Natural killer cell treated with Interleukin-12 subunit alpha and Interleukin-12 subunit beta and Interleukin-15 and Interleukin-18, amount 100 ng/mL, for 72 hours (primary cell): ENCODE measurements at regions not wholly inside any gene's neighbourhood (a gene's known extent, or its start where the extent isn't known, plus 50 kb on each side); places are given as distances from the start of the nearest gene placed in this dataset.

Experiments used
- ATAC-seq, 2 donors: fragments of 150-1000 bp; cut with Tn5 transposase in 1 of 2; sonication (Bioruptor Pico), chemical (Tn5 transposase) in 1 of 2; 2 replicates each; pipeline ENCODE4 v1.10.0; 2021
- DNase-seq: peaks from one replicate; pipeline ENCODE4 v3.0.0; 2022; ENCODE audit warnings: low spot score
- H3K27ac Mint-ChIP-seq, 2 donors: 1 replicate in 1 of 2; 2 replicates in 1 of 2; pipeline ENCODE4 v1.8.0; 2022; ENCODE audit warnings: mixed read lengths in 2 of 2, mild to moderate bottlenecking in 1 of 2, moderate library complexity in 1 of 2
- H3K27me3 Mint-ChIP-seq, 2 donors: 1 replicate in 1 of 2; 2 replicates in 1 of 2; pipeline ENCODE4 v1.8.0; 2022; ENCODE audit warnings: mixed read lengths in 2 of 2
- H3K36me3 Mint-ChIP-seq: one replicate; pipeline ENCODE4 v1.8.0; 2022; ENCODE audit warnings: mixed read lengths
- H3K4me1 Mint-ChIP-seq, 2 donors: 1 replicate in 1 of 2; 2 replicates in 1 of 2; pipeline ENCODE4 v1.8.0; 2022; ENCODE audit warnings: low read depth in 2 of 2, mixed read lengths in 2 of 2, mild to moderate bottlenecking in 1 of 2
- H3K4me3 Mint-ChIP-seq: one replicate; pipeline ENCODE4 v1.8.0; 2022; ENCODE audit warnings: mixed read lengths
- H3K9me3 Mint-ChIP-seq: 2 replicates; pipeline ENCODE4 v1.8.0; 2022; ENCODE audit warnings: mixed read lengths

DNA sequence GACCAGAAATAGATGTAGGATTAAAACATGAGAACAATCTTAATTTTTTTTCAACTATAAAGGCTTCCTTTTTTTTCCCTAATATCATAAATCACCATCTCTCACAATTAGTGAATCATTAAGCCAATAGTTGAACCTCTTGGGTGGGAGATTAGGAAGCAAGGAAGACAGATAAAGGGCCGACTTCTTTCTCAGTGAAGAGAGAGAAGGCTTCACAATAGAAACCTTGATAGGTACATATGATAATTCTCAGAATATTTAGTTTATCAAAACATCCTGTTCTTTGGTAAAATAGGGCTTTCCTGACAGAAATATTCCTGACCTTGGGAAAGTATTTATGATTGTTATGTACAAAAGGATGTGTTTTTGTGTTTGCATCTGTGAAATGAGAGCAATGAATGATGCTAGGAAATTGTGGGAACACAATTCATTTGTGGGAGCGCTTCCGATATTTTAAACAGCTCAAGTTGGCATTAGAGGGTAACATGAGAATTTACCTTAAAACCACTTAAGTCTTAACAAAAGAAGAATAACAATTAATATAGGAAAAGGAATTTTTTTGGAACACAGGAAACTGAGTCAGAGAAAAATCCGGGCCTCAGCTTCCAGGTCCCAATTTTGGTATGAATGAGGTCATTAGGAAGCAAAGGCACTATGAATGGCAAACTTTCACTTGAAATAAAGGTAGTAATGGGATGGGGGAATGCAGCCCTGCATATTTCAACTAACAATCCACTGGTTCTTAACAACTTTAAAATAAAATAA is 263.2 kb upstream of the TGFBR2 start:
- DNase-seq (no peak), ATAC-seq (no peak)
- Mint-ChIP-seq H3K27ac (no peak overlapping the region), H3K27me3 (peaks cover 0 to 2% of the 10 kb centered on the region in 2 donors), H3K36me3 (peaks cover 6% of the 10 kb centered on the region), H3K4me3 (no peak overlapping the region), H3K9me3 (no peaks in the 10 kb centered on the region), H3K4me1 (peaks cover 15 to 40% of the 10 kb centered on the region in 2 donors)

DNA sequence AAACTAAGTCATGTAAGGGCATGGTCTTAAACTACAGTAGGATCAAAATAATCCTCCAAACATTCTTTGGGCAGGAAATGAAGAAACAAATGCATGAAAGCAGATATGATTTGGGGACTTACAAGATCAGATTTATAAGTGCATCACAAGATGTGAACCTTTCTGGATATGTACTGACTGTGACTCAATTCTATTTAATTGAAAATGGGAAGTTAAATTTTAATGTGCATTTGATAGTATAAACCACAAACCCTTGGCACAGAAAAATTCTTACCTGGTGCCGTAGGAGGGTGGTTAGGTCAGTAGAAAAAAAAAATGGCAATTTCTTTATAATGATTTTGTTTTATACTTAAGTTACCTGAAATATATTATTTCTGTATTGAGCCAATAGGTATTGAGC is 262.5 kb upstream of the TGFBR2 start:
- DNase-seq (no peak), ATAC-seq (no peak)
- peaks cover 4% of the 10 kb centered on the region for H3K36me3 Mint-ChIP-seq
- H3K4me1 Mint-ChIP-seq: peaks cover 19 to 46% of the 10 kb centered on the region in 2 donors
- peaks cover 0 to 4% of the 10 kb centered on the region in 2 donors for H3K27me3 Mint-ChIP-seq
- H3K27ac Mint-ChIP-seq: no peak overlapping the region
- no peaks in the 10 kb centered on the region for H3K9me3 Mint-ChIP-seq
- H3K4me3 Mint-ChIP-seq: no peak overlapping the region

DNA sequence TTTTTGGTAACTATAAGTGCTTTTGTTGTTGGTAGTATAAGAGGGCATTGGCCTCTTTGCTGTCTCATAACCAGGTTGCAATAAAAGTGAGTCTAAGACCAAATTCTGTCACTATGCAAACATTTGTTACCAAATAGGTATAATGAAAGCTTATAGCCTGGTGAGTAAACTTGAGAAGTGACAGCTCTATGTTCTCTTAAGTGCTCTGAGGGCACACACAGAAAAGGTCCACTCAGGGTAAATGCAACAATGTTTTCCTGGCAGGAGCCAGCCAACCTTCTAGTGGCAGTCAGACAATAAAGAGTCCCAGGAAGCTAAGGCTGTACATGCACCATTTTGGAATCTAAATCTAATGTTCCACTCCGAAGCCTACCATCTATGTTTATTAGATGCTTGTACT is 262.1 kb upstream of the TGFBR2 start:
- peak overlapping the region; percentile 7 for H3K4me3 Mint-ChIP-seq
- no peak for DNase-seq
- peaks cover 4% of the 10 kb centered on the region for H3K36me3 Mint-ChIP-seq
- ATAC-seq: no peak
- H3K27ac Mint-ChIP-seq: peak overlapping the region in 1 of 2 donors; percentile 85
- H3K4me1 Mint-ChIP-seq: peaks cover 21 to 50% of the 10 kb centered on the region in 2 donors
- H3K27me3 Mint-ChIP-seq: peaks cover 0 to 4% of the 10 kb centered on the region in 2 donors
- no peaks in the 10 kb centered on the region for H3K9me3 Mint-ChIP-seq

DNA sequence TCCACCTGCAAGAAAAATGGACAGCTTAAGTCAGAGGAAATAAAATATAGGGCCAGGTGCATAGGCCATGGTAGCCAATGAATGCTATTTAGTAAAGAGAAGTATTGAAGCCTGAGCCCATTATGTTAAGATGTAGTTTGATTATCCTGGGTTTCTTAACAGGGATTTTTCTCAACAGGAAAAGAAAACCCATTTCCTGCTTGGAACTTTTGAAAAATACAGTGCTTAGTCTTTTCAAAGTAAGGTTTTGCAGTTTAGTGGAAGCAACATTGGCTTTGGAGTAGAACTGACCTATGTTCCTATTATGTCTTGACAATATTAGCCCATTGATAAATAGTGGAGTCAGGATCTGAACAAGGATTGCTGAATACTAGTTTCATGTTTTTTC is 259.5 kb upstream of the TGFBR2 start:
- Mint-ChIP-seq H3K27ac (peak overlapping the region; percentile 85 to 90), H3K4me3 (peak overlapping the region; percentile 77), H3K4me1 (peaks cover 30 to 65% of the 10 kb centered on the region in 2 donors), H3K36me3 (peaks cover 4% of the 10 kb centered on the region), H3K9me3 (no peaks in the 10 kb centered on the region), H3K27me3 (peaks cover 0 to 7% of the 10 kb centered on the region in 2 donors)
- no peak for ATAC-seq
- DNase-seq: no peak

DNA sequence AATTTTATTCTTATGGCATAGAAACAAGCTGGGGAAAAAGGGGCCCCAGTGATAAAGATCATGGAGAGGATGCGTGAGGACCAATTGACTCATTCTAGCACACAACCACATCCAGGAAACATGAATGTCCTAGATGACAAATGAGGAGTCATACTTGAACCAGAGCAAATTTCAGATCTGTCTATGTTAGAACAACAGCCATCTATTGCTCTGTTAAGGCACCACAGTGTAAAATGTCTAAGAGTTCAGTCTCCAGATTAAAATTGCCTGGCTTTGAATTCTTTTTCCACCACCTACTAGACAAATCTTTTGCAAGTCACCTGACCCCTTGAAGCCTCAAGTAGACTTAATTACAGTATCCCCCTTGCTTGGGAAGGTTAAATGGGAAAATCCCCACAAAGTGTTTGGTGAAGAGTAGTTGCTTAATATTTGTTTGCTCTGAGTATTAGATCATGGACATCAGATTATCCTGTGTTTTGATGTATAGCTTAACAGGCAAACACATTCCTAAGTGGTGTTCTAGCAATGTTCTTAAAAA is 258.7 kb upstream of the TGFBR2 start:
- no peak for DNase-seq
- Mint-ChIP-seq H3K27me3 (peaks cover 0 to 10% of the 10 kb centered on the region in 2 donors), H3K36me3 (peaks cover 4% of the 10 kb centered on the region), H3K9me3 (no peaks in the 10 kb centered on the region), H3K4me3 (peak overlapping the region; percentile 77), H3K4me1 (peaks cover 34 to 73% of the 10 kb centered on the region in 2 donors), H3K27ac (peak overlapping the region; percentile 85 to 90)
- peak; percentile 98 for ATAC-seq

DNA sequence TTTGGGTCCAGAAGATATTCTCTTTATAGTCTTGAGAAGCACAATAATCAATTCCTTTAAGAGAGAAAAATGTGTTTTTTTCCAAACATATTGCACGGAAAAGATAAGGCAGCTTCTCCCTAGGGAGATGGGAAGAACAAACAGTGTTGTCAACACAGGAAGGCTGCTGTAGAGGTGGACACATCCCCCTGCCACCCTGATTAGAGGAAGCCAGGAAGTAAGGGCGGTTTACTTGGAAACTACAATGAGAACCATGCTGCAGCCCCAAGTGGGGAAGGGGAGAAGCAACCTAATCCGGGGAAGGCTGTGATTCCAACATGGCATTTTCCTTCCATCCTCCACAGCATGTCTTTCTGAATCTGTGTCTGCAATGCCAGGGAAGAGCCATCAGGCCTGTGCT is 256.9 kb upstream of the TGFBR2 start:
- ATAC-seq (no peak), DNase-seq (no peak)
- H3K36me3 Mint-ChIP-seq: peaks cover 4% of the 10 kb centered on the region
- peaks cover 48 to 85% of the 10 kb centered on the region in 2 donors for H3K4me1 Mint-ChIP-seq
- peak overlapping the region; percentile 30 for H3K4me3 Mint-ChIP-seq
- H3K27me3 Mint-ChIP-seq: peaks cover 0 to 10% of the 10 kb centered on the region in 2 donors
- H3K9me3 Mint-ChIP-seq: no peaks in the 10 kb centered on the region
- peak overlapping the region; percentile 11 to 85 for H3K27ac Mint-ChIP-seq

DNA sequence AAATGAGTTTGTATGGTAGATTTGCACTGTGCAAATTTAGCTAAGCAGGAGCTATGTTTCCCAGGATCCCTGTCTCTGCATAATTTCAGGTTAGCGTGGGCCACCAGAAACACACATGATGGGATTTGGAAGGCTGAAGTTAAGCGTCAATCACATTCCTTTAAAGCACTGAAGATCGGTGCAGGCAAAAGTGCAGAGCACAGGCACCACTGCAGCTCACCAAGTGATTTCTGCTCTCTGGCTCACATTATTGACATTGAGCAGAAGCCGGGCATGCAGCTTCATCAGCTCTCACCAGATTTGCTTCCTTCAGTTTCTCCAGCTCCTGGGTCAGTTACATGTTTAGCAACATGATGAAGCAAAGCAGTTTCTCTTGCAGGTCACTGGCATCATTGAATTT is 256.4 kb upstream of the TGFBR2 start:
- H3K27me3 Mint-ChIP-seq: peaks cover 0 to 10% of the 10 kb centered on the region in 2 donors
- peaks cover 4% of the 10 kb centered on the region for H3K36me3 Mint-ChIP-seq
- H3K4me1 Mint-ChIP-seq: peaks cover 53 to 85% of the 10 kb centered on the region in 2 donors
- no peak for ATAC-seq
- H3K4me3 Mint-ChIP-seq: no peak overlapping the region
- H3K9me3 Mint-ChIP-seq: no peaks in the 10 kb centered on the region
- no peak overlapping the region for H3K27ac Mint-ChIP-seq
- DNase-seq: no peak

DNA sequence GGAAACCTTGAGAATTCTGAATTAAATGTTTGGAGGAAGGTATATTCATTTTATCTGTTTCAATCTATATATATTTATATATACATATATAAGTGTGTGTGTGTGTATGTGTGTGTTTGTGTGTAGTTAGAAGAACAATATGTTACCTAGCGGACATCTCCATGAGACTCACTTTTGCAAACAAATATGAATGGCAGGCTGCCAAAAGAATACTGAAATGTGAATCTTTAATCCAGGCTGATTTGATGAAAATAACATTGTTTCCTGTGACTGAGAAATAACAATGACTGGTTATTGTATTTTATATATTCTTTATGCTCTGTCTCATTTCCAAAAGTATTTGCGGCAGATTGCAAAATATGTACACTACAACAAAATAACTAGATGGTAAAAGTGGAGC is 255.5 kb upstream of the TGFBR2 start:
- no peak for DNase-seq
- no peak for ATAC-seq
- Mint-ChIP-seq H3K36me3 (no peaks in the 10 kb centered on the region), H3K27ac (no peak overlapping the region), H3K27me3 (peaks cover 0 to 10% of the 10 kb centered on the region in 2 donors), H3K9me3 (no peaks in the 10 kb centered on the region), H3K4me3 (no peak overlapping the region), H3K4me1 (peaks cover 54 to 85% of the 10 kb centered on the region in 2 donors)

DNA sequence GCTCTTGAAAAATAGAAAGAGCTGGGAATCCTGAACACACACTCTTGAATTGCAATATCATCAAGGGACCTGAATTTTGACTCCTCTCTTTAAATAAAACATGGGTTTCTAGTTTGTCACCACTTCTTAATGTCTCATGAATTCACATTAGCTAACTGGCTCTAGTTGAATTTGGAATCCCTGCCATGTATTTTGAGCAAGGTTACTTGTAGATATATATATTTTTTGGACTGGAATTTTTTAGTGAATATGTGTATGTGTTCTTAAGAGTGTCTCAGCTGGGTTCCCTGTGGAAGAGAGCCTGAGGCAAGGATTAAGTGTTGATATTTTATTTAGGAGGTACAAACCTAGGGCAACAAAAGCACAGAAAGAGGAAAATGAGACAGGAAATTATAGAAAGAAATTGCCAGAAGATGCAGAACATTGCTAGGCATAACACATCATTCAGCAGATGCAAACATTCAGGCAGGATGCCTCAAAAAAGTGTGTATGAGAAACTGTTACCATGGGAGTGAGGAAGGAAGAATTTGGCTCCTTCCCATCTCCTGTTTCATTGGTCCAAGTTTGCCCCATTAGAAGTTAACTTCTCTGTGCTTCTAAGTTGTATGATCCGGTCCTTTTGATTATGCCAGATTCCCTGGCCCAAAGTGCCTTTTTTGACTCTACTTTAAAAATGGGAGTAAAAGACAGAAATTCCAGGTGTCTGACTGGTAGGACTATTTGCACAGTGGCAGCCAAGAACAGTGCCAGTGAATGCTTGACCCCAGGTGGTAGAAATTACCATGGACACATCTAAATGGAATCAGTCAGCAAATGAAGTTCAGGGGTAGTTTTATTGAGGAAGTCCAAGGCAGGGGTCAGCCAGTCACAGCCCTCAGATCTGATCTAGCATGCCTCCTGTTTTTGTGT is 253.7 kb upstream of the TGFBR2 start:
- peaks cover 0 to 11% of the 10 kb centered on the region in 2 donors for H3K27me3 Mint-ChIP-seq
- DNase-seq: no peak
- peak overlapping the region; percentile 13 to 59 for H3K27ac Mint-ChIP-seq
- no peak overlapping the region for H3K4me3 Mint-ChIP-seq
- ATAC-seq: no peak
- peaks cover 49 to 67% of the 10 kb centered on the region in 2 donors for H3K4me1 Mint-ChIP-seq
- H3K9me3 Mint-ChIP-seq: no peaks in the 10 kb centered on the region
- no peaks in the 10 kb centered on the region for H3K36me3 Mint-ChIP-seq

DNA sequence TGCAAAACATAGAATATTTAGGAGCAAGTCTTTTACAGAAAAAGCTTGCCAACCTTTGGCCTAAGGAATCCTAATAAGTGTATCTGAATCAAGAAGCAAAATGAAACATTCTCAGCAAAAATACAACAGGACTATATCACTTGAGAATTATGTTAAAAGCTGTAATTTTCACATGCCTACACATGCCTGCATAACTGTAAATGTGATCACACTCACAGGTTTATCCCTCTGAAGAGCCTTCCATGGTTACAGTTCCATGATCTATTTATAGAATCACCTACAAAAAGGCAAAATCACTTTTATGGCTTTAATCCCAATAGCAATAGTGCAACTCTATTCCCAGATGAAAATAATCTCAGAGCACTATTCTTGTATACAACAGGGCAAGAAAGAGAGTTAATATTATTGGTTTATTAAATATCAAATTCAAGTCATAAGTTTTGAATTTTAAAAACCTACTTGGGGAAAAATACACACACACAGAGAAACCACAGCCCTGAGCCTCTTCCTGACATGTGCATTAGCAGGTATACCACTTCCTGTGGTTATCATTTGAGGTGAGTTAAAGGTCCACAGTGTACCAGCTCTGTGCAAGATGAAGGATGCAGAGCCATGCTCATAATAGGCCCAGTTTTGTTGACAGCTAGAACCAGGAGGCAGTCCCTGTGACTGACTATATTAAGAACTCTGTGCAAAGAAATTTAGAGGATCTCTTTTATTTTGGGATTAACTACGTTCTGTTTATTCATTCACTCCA is 252.5 kb upstream of the TGFBR2 start:
- DNase-seq (no peak), ATAC-seq (peak; percentile 93 to 98)
- Mint-ChIP-seq H3K36me3 (no peaks in the 10 kb centered on the region), H3K27me3 (peaks cover 0 to 13% of the 10 kb centered on the region in 2 donors), H3K27ac (peak overlapping the region; percentile 70 to 75), H3K4me3 (peak overlapping the region; percentile 72), H3K9me3 (no peaks in the 10 kb centered on the region), H3K4me1 (peaks cover 39 to 56% of the 10 kb centered on the region in 2 donors)

DNA sequence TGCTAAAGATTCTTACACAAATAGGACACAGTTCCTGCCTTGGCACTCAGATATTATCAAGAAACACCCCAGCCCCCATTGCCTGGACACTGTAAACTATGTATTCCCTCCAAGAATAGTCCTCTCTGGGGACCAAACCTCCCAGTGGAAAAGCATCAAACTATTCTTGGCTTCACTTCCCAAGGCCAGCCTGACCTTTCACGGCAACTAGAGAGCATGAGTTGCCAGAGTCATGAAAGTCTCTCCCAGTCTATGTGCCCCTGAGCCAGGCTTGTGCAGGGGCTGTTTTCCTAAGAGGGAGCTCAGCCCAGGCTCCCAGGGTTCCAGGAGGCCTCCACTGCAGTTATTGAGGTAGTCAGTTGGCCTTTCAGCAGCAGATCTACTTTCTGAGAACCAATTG is 251.9 kb upstream of the TGFBR2 start:
- peak overlapping the region; percentile 72 for H3K4me3 Mint-ChIP-seq
- no peak for DNase-seq
- peak overlapping the region; percentile 70 to 75 for H3K27ac Mint-ChIP-seq
- peaks cover 36 to 50% of the 10 kb centered on the region in 2 donors for H3K4me1 Mint-ChIP-seq
- H3K36me3 Mint-ChIP-seq: no peaks in the 10 kb centered on the region
- ATAC-seq: no peak
- peaks cover 0 to 13% of the 10 kb centered on the region in 2 donors for H3K27me3 Mint-ChIP-seq
- H3K9me3 Mint-ChIP-seq: no peaks in the 10 kb centered on the region

DNA sequence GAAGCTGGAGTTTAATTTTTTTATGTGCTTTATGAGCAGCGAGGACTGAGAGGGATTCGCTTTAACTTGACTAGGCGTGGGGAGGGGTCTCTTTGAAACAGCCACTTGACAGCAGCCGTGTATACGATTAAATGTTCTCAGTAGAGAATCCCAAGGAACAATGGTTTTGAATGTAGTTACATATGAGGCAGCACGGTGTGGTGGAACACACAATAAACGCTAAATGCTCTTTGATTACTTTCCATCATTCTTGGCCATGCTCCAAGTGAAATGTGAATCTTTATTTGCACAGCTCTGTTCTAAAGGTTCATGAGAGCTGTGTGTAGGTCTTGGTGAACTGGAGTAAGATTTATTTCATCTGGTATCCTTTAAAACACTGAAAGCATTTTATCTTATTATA is 251.4 kb upstream of the TGFBR2 start:
- no peak overlapping the region for H3K27ac Mint-ChIP-seq
- DNase-seq: no peak
- peaks cover 33 to 47% of the 10 kb centered on the region in 2 donors for H3K4me1 Mint-ChIP-seq
- no peaks in the 10 kb centered on the region for H3K9me3 Mint-ChIP-seq
- peaks cover 0 to 13% of the 10 kb centered on the region in 2 donors for H3K27me3 Mint-ChIP-seq
- H3K36me3 Mint-ChIP-seq: no peaks in the 10 kb centered on the region
- H3K4me3 Mint-ChIP-seq: no peak overlapping the region
- no peak for ATAC-seq

DNA sequence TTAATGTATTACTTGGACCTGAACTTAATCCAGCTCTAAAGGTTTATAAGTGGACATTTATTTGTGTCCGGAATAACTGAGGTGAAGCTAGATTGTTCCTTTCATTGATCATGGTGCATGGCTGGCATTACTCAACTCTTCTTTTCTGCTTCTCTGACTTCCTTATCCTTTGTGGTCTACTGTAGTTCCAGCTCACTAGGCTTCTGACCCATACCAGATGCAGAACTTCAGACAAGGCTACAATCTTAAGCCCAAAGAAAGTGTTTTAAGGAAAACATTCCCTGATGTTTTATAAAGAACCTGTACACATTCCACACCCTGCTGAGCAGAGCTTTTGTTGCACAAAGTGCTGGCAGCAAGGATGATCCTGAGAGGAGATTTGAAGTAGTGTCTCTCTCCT is 250.8 kb upstream of the TGFBR2 start:
- Mint-ChIP-seq H3K4me3 (no peak overlapping the region), H3K4me1 (peaks cover 28 to 42% of the 10 kb centered on the region in 2 donors), H3K9me3 (no peaks in the 10 kb centered on the region), H3K27ac (no peak overlapping the region), H3K27me3 (peaks cover 0 to 8% of the 10 kb centered on the region in 2 donors), H3K36me3 (no peaks in the 10 kb centered on the region)
- DNase-seq (no peak), ATAC-seq (no peak)
